ENCODE measurements at regions not wholly inside any gene's neighbourhood (a gene's known extent, or its start where the extent isn't known, plus 50 kb on each side); places are given as distances from the start of the nearest gene placed in this dataset.

DNA sequence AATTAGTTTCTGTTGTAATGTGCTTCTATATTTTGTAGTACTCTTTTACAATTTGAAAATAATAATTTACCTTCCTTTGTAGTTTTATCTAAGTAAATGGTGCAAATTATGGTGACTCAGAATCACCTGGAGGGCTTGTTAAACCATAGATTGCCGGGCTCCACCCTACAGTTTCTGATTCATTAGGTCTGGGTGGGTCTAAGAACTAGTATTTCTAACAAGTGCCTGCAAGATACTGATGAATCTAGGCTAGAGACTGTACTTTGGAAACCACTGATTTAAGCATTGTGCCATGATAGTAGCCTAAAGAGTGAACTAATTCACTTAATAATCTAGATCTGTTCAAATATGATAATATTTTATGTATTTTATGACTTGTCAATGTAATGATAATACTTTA is 437.4 kb upstream of the SPRY2 start:
- Histone ChIP-seq H3K4me3 (no peak overlapping the region), H3K27ac (no peak overlapping the region), H3K9me3 (no peaks in the 10 kb centered on the region), H3K4me1 (replicated peaks) (no peaks in the 10 kb centered on the region), H3K36me3 (no peaks in the 10 kb centered on the region), H3K27me3 (replicated peaks; ENCODE audit: insufficient read depth) (no peaks in the 10 kb centered on the region)
- 78% methylated on average over 1 of the region's 1 CpG for WGBS
- TF ChIP-seq CTCF (IDR thresholded peaks at IDR 0.05) = no peak
- DNase-seq (ENCODE audit: low spot score) = no peak
- intact Hi-C loops (cut with DNase I) = no loop called here

DNA sequence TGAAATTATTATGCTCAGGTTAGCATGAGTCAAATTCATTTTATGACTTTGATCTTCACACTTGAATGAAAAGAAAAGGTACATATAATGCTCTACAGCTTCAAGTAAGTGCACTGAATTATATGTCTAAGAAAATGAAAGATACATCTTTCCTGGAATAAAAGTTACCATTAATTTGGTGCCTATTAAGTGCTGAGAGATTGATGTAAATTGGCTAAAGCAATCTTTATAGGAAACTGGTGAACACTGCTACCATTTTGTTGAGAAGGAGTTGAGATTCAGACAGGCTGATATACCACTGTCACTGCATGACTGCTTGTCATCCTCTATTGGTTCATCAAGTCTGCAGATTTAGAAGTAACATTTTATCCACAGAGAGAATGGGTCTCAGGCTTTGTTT is 416.8 kb upstream of the SPRY2 start:
- Histone ChIP-seq H3K4me3 (no peak overlapping the region), H3K27me3 (replicated peaks; ENCODE audit: insufficient read depth) (no peaks in the 10 kb centered on the region), H3K4me1 (replicated peaks) (no peaks in the 10 kb centered on the region), H3K36me3 (no peaks in the 10 kb centered on the region), H3K9me3 (no peaks in the 10 kb centered on the region), H3K27ac (no peak overlapping the region)
- intact Hi-C loops (cut with DNase I) = no loop called here
- TF ChIP-seq POLR2A (IDR thresholded peaks at IDR 0.05) (no peak), CTCF (IDR thresholded peaks at IDR 0.05) (no peak), POLR2AphosphoS5 (IDR thresholded peaks at IDR 0.05) (no peak)
- no peak for DNase-seq (ENCODE audit: low spot score)

GRCh38 chr13:80755910-80756309 is 415.0 kb upstream of the SPRY2 start:
- no peaks in the 10 kb centered on the region for H3K36me3 ChIP-seq
- H3K9me3 ChIP-seq = no peaks in the 10 kb centered on the region
- H3K27me3 ChIP-seq (replicated peaks; ENCODE audit: insufficient read depth) = no peaks in the 10 kb centered on the region
- intact Hi-C loops (cut with DNase I) = no loop called here
- DNase-seq (ENCODE audit: low spot score) = no peak
- TF ChIP-seq POLR2A (IDR thresholded peaks at IDR 0.05) = no peak
- no peak for TF ChIP-seq CTCF (IDR thresholded peaks at IDR 0.05)
- no peak for TF ChIP-seq POLR2AphosphoS5 (IDR thresholded peaks at IDR 0.05)
- WGBS = 25% methylated on average over 1 of the region's 1 CpG
- H3K4me1 ChIP-seq (replicated peaks) = no peaks in the 10 kb centered on the region
- no peak overlapping the region for H3K4me3 ChIP-seq
- H3K27ac ChIP-seq = no peak overlapping the region

- 52% methylated on average over 1 of the region's 1 CpG for WGBS
- no peaks in the 10 kb centered on the region for H3K27me3 ChIP-seq (replicated peaks; ENCODE audit: insufficient read depth)
- H3K4me3 ChIP-seq = no peak overlapping the region
- intact Hi-C loops (cut with DNase I) = no loop called here
- no peak for TF ChIP-seq CTCF (IDR thresholded peaks at IDR 0.05)
- no peak for TF ChIP-seq POLR2A (IDR thresholded peaks at IDR 0.05)
- TF ChIP-seq POLR2AphosphoS5 (IDR thresholded peaks at IDR 0.05) = no peak
- no peaks in the 10 kb centered on the region for H3K4me1 ChIP-seq (replicated peaks)
- H3K9me3 ChIP-seq = no peaks in the 10 kb centered on the region
- no peak overlapping the region for H3K27ac ChIP-seq
- no peaks in the 10 kb centered on the region for H3K36me3 ChIP-seq
- no peak for DNase-seq (ENCODE audit: low spot score)
Measured at GRCh38 chr13:80754441-80754840, 413.5 kb upstream of the SPRY2 start.

- intact Hi-C loops (cut with DNase I) = no loop called here
- Histone ChIP-seq H3K36me3 (no peaks in the 10 kb centered on the region), H3K27me3 (replicated peaks; ENCODE audit: insufficient read depth) (no peaks in the 10 kb centered on the region), H3K4me1 (replicated peaks) (no peaks in the 10 kb centered on the region), H3K4me3 (no peak overlapping the region), H3K9me3 (no peaks in the 10 kb centered on the region), H3K27ac (no peak overlapping the region)
- no peak for TF ChIP-seq POLR2AphosphoS5 (IDR thresholded peaks at IDR 0.05)
- no peak for TF ChIP-seq POLR2A (IDR thresholded peaks at IDR 0.05)
- TF ChIP-seq CTCF (IDR thresholded peaks at IDR 0.05) = no peak
- WGBS = 64% methylated on average over 3 of the region's 3 CpGs
- DNase-seq (ENCODE audit: low spot score) = no peak
Measured at GRCh38 chr13:80753866-80754265, 412.9 kb upstream of the SPRY2 start.
